Limb (tissue), 2 donors: ENCODE measurements at regions not wholly inside any gene's neighbourhood (a gene's known extent, or its start where the extent isn't known, plus 50 kb on each side); places are given as distances from the start of the nearest gene placed in this dataset.
A peak's percentile ranks its signal among the peaks of the same experiment; 100 is the strongest.

Experiments
- DNase-seq, 2 donors: peaks; one replicate each; pipeline ENCODE4 v3.0.0-alpha.2; 2016; ENCODE audit errors: extremely low spot score in 2 of 2

- DNase-seq, result no peak
These were observed 64.7 kb upstream of the XCR1 start for GRCh38 chr3:46091741-46092701.

- DNase-seq, result no peak
These were observed 63.8 kb upstream of the XCR1 start for GRCh38 chr3:46091046-46091445.

- no peak for DNase-seq
These were observed 62.9 kb upstream of the XCR1 start for GRCh38 chr3:46090161-46090591.

GRCh38 chr3:46089237-46090011, 62.1 kb upstream of the XCR1 start:
- no peak for DNase-seq

- peak in 1 of 2 donors; percentile 34 for DNase-seq
These were observed 60.6 kb upstream of the XCR1 start for GRCh38 chr3:46087871-46088270.

GRCh38 chr3:46086986-46087385, 59.7 kb upstream of the XCR1 start:
- no peak for DNase-seq

- DNase-seq, result no peak
These were observed 58.8 kb upstream of the XCR1 start for GRCh38 chr3:46086083-46086437.

GRCh38 chr3:46085421-46086082, 58.3 kb upstream of the XCR1 start:
- DNase-seq, result no peak

GRCh38 chr3:46083956-46084355, 56.7 kb upstream of the XCR1 start:
- DNase-seq, result no peak

- no peak for DNase-seq
These were observed 55.6 kb upstream of the XCR1 start for GRCh38 chr3:46082849-46083248.

- no peak for DNase-seq
These were observed 54.7 kb upstream of the XCR1 start for GRCh38 chr3:46082021-46082420.

GRCh38 chr3:46080969-46081345, 53.7 kb upstream of the XCR1 start:
- DNase-seq, result peak in 1 of 2 donors; percentile 10

GRCh38 chr3:46080124-46080968, 53.1 kb upstream of the XCR1 start:
- no peak for DNase-seq

GRCh38 chr3:46078712-46079400, 51.6 kb upstream of the XCR1 start:
- peak; percentile 90 to 91 for DNase-seq
